ENCODE measurements at regions not wholly inside any gene's neighbourhood (a gene's known extent, or its start where the extent isn't known, plus 50 kb on each side); places are given as distances from the start of the nearest gene placed in this dataset.

DNA sequence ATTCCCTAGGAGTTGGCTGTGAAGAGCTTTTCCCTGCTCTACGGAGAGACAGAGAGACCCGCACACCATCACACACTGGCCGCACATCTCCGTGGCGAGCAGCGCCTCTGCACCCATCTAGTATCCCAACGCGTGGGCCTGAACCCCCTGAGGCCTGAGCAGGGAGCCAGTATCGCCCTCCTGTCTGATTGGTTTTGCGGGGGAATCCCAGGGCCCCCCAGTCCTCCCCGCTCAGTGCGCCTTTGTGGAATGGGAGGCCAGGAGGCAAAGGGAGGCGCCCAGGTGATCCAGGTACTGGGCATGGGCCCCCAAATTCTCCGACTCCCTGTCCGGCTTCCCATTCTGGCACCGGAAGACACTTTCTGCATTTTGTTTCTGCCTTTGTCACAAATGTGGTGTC lies 344.3 kb downstream of the GLRX3 start:
- H3K4me3 ChIP-seq (ENCODE audit: low read length) = no peak overlapping the region
- DNase-seq (no peak), ATAC-seq (no peak)
- no peak overlapping the region for H2AFZ ChIP-seq (ENCODE audit: low read length)
- intact Hi-C loops (cut with micrococcal nuclease) = no loop called here
- BruUV-seq (replicated peaks) = no TSS peak
- no peaks in the 10 kb centered on the region for H3K27me3 ChIP-seq (ENCODE audit: low read length)
- no peaks in the 10 kb centered on the region for H3K9me3 ChIP-seq (ENCODE audit: low read length)
- CTCF ChIA-PET = no interaction called here
- H3K4me1 ChIP-seq (ENCODE audit: insufficient read depth, low read length) = no peaks in the 10 kb centered on the region
- H3K9ac ChIP-seq (ENCODE audit: low read length) = no peak overlapping the region
- no peak overlapping the region for H3K4me2 ChIP-seq (ENCODE audit: low read length)
- H3K9me2 ChIP-seq (replicated peaks; ENCODE audit: low read length) = no peaks in the 10 kb centered on the region
- H3F3A ChIP-seq (ENCODE audit: low read length, unreplicated experiment) = no peaks in the 10 kb centered on the region
- no peaks in the 10 kb centered on the region for H3K36me3 ChIP-seq (ENCODE audit: low read depth, low read length)
- TF ChIP-seq EZH2phosphoT487 (IDR thresholded peaks at IDR 0.05; ENCODE audit: borderline replicate concordance, low read length) = no peak
- TF ChIP-seq, protein P1, sequence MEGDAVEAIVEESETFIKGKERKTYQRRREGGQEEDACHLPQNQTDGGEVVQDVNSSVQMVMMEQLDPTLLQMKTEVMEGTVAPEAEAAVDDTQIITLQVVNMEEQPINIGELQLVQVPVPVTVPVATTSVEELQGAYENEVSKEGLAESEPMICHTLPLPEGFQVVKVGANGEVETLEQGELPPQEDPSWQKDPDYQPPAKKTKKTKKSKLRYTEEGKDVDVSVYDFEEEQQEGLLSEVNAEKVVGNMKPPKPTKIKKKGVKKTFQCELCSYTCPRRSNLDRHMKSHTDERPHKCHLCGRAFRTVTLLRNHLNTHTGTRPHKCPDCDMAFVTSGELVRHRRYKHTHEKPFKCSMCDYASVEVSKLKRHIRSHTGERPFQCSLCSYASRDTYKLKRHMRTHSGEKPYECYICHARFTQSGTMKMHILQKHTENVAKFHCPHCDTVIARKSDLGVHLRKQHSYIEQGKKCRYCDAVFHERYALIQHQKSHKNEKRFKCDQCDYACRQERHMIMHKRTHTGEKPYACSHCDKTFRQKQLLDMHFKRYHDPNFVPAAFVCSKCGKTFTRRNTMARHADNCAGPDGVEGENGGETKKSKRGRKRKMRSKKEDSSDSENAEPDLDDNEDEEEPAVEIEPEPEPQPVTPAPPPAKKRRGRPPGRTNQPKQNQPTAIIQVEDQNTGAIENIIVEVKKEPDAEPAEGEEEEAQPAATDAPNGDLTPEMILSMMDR (conservative IDR thresholded peaks at IDR 0.05; ENCODE audit: low read depth, low read length) = no peak
- no peaks in the 10 kb centered on the region for H4K20me1 ChIP-seq (ENCODE audit: low read length)
- POLR2A ChIA-PET (ENCODE audit: unreplicated experiment) = no interaction called here
- H3K27ac ChIP-seq (ENCODE audit: low read length) = no peak overlapping the region
- no peaks in the 10 kb centered on the region for H3K79me2 ChIP-seq (ENCODE audit: low read length)

DNA sequence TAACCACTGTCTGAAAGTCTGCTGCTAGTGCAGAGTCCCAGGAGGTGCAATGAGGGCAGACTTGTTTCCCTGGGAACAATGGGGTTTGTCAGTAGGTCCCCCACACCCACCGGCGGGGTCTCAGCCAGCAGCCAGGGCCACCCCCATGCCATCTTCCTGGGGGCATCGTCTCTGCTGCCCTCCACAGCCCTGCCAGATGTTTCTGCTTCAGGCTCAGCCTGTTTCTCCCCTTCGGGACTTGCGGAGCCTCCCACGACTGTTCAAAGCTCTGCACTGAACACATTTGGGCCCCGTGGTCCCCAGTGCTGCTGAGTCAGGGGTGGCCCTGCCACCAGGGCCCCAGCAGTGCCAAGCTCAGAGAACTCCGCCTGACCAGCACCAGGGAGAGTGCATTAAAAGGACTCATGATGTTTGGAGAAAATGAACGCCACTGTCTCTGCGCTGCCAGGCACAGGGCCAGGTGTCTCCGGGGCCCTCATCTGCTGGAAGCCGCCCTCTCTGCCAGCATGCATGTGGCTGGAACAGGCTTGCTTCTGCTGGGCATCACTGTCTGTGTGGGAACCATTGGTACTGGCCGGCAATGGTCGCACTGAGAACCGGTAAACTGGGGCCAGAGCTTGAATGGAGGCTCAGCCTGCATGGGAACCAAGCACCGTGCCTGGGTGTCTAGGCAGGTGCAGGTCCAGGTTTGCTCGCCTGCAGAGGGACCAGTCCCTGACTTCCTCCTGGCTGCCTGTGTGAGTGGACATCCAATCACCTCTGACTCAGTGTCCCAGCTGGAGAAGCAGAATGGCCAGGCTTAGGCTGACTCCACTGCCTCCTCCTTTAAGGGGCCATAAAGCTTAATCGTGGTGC lies 345.1 kb downstream of the GLRX3 start:
- Histone ChIP-seq H2AFZ (ENCODE audit: low read length) (no peak overlapping the region), H4K20me1 (ENCODE audit: low read length) (no peaks in the 10 kb centered on the region), H3K9me2 (replicated peaks; ENCODE audit: low read length) (no peaks in the 10 kb centered on the region), H3K36me3 (ENCODE audit: low read depth, low read length) (no peaks in the 10 kb centered on the region), H3K4me1 (ENCODE audit: insufficient read depth, low read length) (no peaks in the 10 kb centered on the region), H3K9me3 (ENCODE audit: low read length) (no peaks in the 10 kb centered on the region), H3K27me3 (ENCODE audit: low read length) (no peaks in the 10 kb centered on the region), H3K79me2 (ENCODE audit: low read length) (no peaks in the 10 kb centered on the region), H3F3A (ENCODE audit: low read length, unreplicated experiment) (no peaks in the 10 kb centered on the region), H3K27ac (ENCODE audit: low read length) (no peak overlapping the region), H3K4me3 (ENCODE audit: low read length) (no peak overlapping the region), H3K4me2 (ENCODE audit: low read length) (no peak overlapping the region), H3K9ac (ENCODE audit: low read length) (no peak overlapping the region)
- intact Hi-C loops (cut with micrococcal nuclease) = no loop called here
- no peak for DNase-seq
- ATAC-seq = no peak
- TF ChIP-seq, protein P1 (conservative IDR thresholded peaks at IDR 0.05; ENCODE audit: low read depth, low read length) = no peak
- TF ChIP-seq EZH2 (IDR thresholded peaks at IDR 0.05; ENCODE audit: low read length, unreplicated experiment) = no peak
- no peak for TF ChIP-seq EZH2phosphoT487 (IDR thresholded peaks at IDR 0.05; ENCODE audit: borderline replicate concordance, low read length)
- CTCF ChIA-PET = no interaction called here
- POLR2A ChIA-PET (ENCODE audit: unreplicated experiment) = no interaction called here
- BruUV-seq (replicated peaks) = no TSS peak

DNA sequence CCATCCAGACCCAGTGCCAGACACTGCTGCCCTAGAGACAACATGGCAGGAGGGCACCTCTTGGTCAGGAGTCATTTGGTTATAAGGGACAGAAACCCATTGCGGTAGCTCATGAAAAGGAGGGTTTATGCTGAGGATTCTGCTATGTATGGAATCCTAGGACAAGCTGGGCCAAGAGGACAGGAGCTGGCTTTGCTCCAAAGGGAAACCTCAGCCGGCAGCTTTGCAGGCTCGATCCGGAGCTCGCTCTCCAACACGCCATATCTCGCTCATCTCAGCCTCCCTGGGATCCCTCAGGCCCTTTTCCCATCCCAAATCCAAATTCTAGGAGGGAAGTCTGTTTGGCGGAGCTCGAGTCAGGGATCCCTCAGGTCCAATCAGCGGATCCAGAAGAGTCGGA lies 345.7 kb downstream of the GLRX3 start:
- no peaks in the 10 kb centered on the region for H3K36me3 ChIP-seq (ENCODE audit: low read depth, low read length)
- ATAC-seq (no peak), DNase-seq (no peak)
- H3K9me2 ChIP-seq (replicated peaks; ENCODE audit: low read length) = no peaks in the 10 kb centered on the region
- no TSS peak for BruUV-seq (replicated peaks)
- H2AFZ ChIP-seq (ENCODE audit: low read length) = no peak overlapping the region
- H4K20me1 ChIP-seq (ENCODE audit: low read length) = no peaks in the 10 kb centered on the region
- H3K4me1 ChIP-seq (ENCODE audit: insufficient read depth, low read length) = no peaks in the 10 kb centered on the region
- intact Hi-C loops (cut with micrococcal nuclease) = no loop called here
- H3F3A ChIP-seq (ENCODE audit: low read length, unreplicated experiment) = no peaks in the 10 kb centered on the region
- ChIA-PET CTCF (no interaction called here), POLR2A (ENCODE audit: unreplicated experiment) (interaction anchor here (0.7 kb wide), 1 partner anchor 36 kb away, joined by 3 read pairs; no protein-coding TSS in a partner anchor)
- no peak overlapping the region for H3K9ac ChIP-seq (ENCODE audit: low read length)
- H3K27ac ChIP-seq (ENCODE audit: low read length) = no peak overlapping the region
- TF ChIP-seq, protein P1 (conservative IDR thresholded peaks at IDR 0.05; ENCODE audit: low read depth, low read length) = no peak
- TF ChIP-seq EZH2 (IDR thresholded peaks at IDR 0.05; ENCODE audit: low read length, unreplicated experiment) = no peak
- no peak for TF ChIP-seq EZH2phosphoT487 (IDR thresholded peaks at IDR 0.05; ENCODE audit: borderline replicate concordance, low read length)
- H3K79me2 ChIP-seq (ENCODE audit: low read length) = no peaks in the 10 kb centered on the region
- no peaks in the 10 kb centered on the region for H3K27me3 ChIP-seq (ENCODE audit: low read length)
- H3K4me3 ChIP-seq (ENCODE audit: low read length) = no peak overlapping the region
- H3K9me3 ChIP-seq (ENCODE audit: low read length) = no peaks in the 10 kb centered on the region
- no peak overlapping the region for H3K4me2 ChIP-seq (ENCODE audit: low read length)
